Mesothelial cell of epicardium (in vitro differentiated cells): ENCODE measurements at regions not wholly inside any gene's neighbourhood (a gene's known extent, or its start where the extent isn't known, plus 50 kb on each side); places are given as distances from the start of the nearest gene placed in this dataset.
A peak's percentile ranks its signal among the peaks of the same experiment; 100 is the strongest.

ENCODE experiments used
- DNase-seq, 2 experiments: peaks; one replicate each; pipeline ENCODE4 v3.0.0; 2021; ENCODE audit warnings: low spot score in 2 of 2; ENCODE audit not compliant: unreplicated experiment in 2 of 2
- H3K27ac Mint-ChIP-seq: 2 replicates; pipeline ENCODE4 v1.8.0; 2021; ENCODE audit warnings: mixed read lengths
- H3K27me3 Mint-ChIP-seq: 2 replicates; pipeline ENCODE4 v1.8.0; 2021; ENCODE audit warnings: low read depth, mixed read lengths
- H3K36me3 Mint-ChIP-seq: 2 replicates; pipeline ENCODE4 v1.8.0; 2021; ENCODE audit warnings: mixed read lengths
- H3K4me1 Mint-ChIP-seq: 2 replicates; pipeline ENCODE4 v1.8.0; 2021; ENCODE audit warnings: mixed read lengths
- H3K4me3 Mint-ChIP-seq: 2 replicates; pipeline ENCODE4 v1.8.0; 2021; ENCODE audit warnings: mild to moderate bottlenecking, moderate library complexity, mixed read lengths
- H3K9me3 Mint-ChIP-seq: 2 replicates; pipeline ENCODE4 v1.8.0; 2021; ENCODE audit warnings: mixed read lengths
- CTCF ChIP-seq: fragments of 200-600 bp; sonication (generic); IDR thresholded peaks from one replicate; pipeline ENCODE4 v1.5.0; 2021; ENCODE audit warnings: antibody characterized with exemption; ENCODE audit not compliant: unreplicated experiment

- no peak for DNase-seq
- TF ChIP-seq CTCF, result no peak
- Mint-ChIP-seq H3K27ac (peak overlapping the region; percentile 10), H3K9me3 (no peaks in the 10 kb centered on the region), H3K27me3 (no peaks in the 10 kb centered on the region), H3K4me1 (peaks cover 19% of the 10 kb centered on the region), H3K36me3 (no peaks in the 10 kb centered on the region), H3K4me3 (no peak overlapping the region)
Observed at GRCh38 chr3:177878192-177878591, 658.0 kb upstream of the KCNMB2 start.

- H3K36me3 Mint-ChIP-seq, result no peaks in the 10 kb centered on the region
- H3K9me3 Mint-ChIP-seq, result no peaks in the 10 kb centered on the region
- no peak overlapping the region for H3K27ac Mint-ChIP-seq
Observed at GRCh38 chr3:177878957-177879356, 657.3 kb upstream of the KCNMB2 start.

GRCh38 chr3:177881351-177881750 lies 654.9 kb upstream of the KCNMB2 start:
- Mint-ChIP-seq H3K27ac (no peak overlapping the region), H3K27me3 (no peaks in the 10 kb centered on the region), H3K36me3 (no peaks in the 10 kb centered on the region), H3K4me1 (peaks cover 12% of the 10 kb centered on the region), H3K9me3 (no peaks in the 10 kb centered on the region), H3K4me3 (no peak overlapping the region)
- no peak for DNase-seq
- no peak for TF ChIP-seq CTCF

More at GRCh38 chr3:177878957-177879356, 657.3 kb upstream of the KCNMB2 start:
- no peak for TF ChIP-seq CTCF
- no peaks in the 10 kb centered on the region for H3K27me3 Mint-ChIP-seq
- no peak for DNase-seq
- no peak overlapping the region for H3K4me3 Mint-ChIP-seq
- H3K4me1 Mint-ChIP-seq, result peaks cover 19% of the 10 kb centered on the region

- Mint-ChIP-seq H3K9me3 (no peaks in the 10 kb centered on the region), H3K36me3 (no peaks in the 10 kb centered on the region), H3K4me1 (peaks cover 12% of the 10 kb centered on the region), H3K27ac (no peak overlapping the region), H3K4me3 (no peak overlapping the region), H3K27me3 (no peaks in the 10 kb centered on the region)
- TF ChIP-seq CTCF, result no peak
- DNase-seq, result no peak
Observed at GRCh38 chr3:177882124-177882648, 654.0 kb upstream of the KCNMB2 start.

- H3K9me3 Mint-ChIP-seq, result no peaks in the 10 kb centered on the region
- H3K27ac Mint-ChIP-seq, result no peak overlapping the region
Observed at GRCh38 chr3:177883091-177883490, 653.1 kb upstream of the KCNMB2 start.

More at GRCh38 chr3:177883091-177883490, 653.1 kb upstream of the KCNMB2 start:
- Mint-ChIP-seq H3K36me3 (no peaks in the 10 kb centered on the region), H3K27me3 (no peaks in the 10 kb centered on the region), H3K4me3 (no peak overlapping the region), H3K4me1 (peaks cover 9% of the 10 kb centered on the region)
- TF ChIP-seq CTCF, result no peak
- DNase-seq, result no peak
